ENCODE measurements at regions not wholly inside any gene's neighbourhood (a gene's known extent, or its start where the extent isn't known, plus 50 kb on each side); places are given as distances from the start of the nearest gene placed in this dataset.
A peak's percentile ranks its signal among the peaks of the same experiment; 100 is the strongest.

DNA sequence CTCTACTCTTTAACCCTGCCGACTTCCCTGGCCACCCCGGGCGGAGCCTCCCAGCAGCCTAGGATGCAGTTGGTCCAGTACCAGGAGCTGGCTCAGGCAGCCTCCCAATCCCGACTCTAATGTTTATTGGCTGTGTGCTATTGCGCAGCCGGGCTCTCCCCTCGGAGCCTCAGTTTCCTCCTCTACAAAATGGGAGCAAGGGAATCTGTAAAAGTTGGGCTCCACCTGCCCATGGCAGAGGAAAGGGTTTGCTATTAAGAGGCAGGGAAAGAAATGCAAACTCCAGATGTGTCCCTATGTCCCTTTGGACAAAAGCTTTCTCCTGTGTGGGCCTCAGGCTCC, 140.8 kb upstream of the PJA1 start:
- DNase-seq (ENCODE audit: low read depth in 2 of 2) = no peak

DNA sequence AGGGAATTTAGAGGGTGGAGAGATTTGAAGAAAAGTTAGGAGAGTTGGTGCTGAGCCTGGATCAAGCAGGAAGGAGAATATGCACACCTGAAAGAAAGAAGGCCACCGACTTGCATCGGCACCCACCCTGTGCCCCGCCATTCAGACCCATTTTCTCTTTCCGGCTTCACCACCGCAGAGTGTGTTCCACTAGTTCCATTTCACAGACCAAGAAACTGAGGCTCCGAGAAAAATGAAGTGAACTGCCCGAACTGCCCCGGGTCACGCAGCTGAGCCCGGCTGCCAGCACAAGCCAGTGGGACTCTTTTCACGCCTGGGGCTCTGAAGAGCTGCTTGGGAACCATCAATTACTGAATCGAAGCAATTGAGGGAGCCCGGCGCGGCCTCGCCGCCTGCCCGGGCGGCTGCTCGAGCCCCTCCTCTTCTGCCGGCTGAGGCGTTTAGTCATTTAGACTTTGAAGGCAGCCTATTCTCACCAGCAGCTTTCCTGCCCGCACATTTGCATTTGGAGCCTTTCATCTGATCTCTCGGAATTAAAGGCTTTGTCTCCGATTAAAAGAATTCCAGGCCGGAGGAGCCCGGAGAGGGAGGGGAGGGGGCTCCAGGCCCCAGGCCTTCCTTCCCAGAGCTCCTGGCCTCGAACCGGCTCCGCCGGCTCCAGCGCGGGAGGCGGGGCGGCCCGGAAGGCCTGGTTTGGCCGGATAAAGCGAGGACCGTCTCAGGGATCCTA, 140.2 kb upstream of the PJA1 start:
- DNase-seq (ENCODE audit: low read depth in 2 of 2) = no peak

DNA sequence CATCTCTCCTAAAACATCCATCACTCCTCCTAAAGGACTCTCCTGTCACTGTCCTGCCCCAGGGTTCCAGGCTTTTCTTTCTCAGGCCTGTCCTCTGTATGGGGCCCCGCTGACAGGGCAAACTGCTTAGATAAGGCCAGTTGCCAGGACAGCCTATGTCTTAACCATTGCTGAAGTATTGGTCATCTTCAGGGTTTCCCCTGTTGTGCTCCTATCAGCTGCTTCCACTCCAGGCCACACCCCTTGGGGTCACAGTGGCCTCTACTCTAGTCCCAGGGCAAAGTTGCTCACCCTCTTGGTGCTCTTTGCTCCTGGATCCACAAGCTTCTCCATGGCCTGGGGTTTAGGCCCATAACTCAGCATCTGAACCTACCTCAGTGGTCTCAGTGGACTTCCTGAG, 138.0 kb upstream of the PJA1 start:
- DNase-seq (ENCODE audit: low read depth in 2 of 2) = no peak

DNA sequence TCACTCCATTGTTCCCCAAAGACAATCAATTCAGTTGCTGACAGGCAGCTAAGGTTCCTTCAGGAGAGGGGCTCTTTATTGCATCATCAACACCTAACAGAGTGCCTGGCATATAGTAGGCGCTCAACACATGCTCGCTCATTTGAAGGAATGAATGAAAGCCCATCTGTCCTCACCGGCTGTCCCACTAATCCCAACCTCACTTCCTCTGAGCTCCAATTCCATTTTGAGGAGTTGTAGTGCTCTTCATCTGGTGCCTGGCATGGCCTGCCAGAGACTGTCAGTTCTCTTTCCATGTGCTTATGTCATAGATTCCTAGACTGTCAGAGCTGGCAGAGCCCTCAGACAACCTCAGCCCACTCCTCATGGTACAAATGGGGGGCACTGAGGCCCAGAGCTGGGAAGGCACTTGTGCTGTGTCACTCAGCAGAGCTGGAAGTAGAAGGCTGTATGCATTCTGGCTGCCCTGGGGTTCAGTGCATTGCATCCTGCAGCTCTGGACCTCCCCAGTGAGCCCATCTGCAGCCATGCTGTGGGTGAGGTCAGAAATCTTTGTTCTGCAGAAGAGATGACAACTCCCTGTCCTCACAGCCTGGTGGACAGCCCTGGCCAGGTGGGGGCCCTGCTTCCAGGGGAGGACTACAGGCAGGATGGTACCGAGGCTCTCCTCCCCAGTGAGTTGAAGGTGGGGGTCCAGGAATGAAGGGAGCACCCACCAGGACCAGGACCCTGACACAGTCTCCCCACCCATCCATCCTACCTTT, 134.9 kb upstream of the PJA1 start:
- no peak for DNase-seq (ENCODE audit: low read depth in 2 of 2)

DNA sequence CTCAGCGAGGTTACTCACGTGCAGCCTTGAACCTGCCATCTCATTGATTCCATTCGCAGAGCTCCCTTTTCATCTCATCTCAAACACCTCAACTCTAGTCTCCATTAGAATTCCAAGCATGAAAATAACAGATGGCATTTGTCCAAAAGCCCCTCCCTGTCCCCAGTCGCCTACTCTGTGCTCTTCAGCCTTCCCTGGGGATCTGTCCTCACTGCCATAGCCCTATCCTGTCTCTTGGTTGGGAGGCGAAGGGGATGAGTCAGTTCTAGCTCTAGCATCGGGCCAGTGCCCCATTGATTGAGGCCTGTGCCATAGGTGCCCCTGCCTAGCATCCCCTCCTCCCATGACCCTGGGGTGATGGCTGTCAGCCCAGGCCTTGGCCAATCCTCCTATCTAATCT, 134.0 kb upstream of the PJA1 start:
- DNase-seq (ENCODE audit: low read depth in 2 of 2) = no peak

GRCh38 chrX:69298466-69299140, 133.3 kb upstream of the PJA1 start:
- no peak for DNase-seq (ENCODE audit: low read depth in 2 of 2)

- no peak for DNase-seq (ENCODE audit: low read depth in 2 of 2)
Observed at GRCh38 chrX:69297506-69297905, 132.3 kb upstream of the PJA1 start.

- DNase-seq (ENCODE audit: low read depth in 2 of 2) = no peak
Observed at GRCh38 chrX:69293776-69294601, 128.7 kb upstream of the PJA1 start.

- DNase-seq (ENCODE audit: low read depth in 2 of 2) = peak in 1 of 2 donors; percentile 4
Observed at GRCh38 chrX:69291116-69291515, 125.9 kb upstream of the PJA1 start.

DNA sequence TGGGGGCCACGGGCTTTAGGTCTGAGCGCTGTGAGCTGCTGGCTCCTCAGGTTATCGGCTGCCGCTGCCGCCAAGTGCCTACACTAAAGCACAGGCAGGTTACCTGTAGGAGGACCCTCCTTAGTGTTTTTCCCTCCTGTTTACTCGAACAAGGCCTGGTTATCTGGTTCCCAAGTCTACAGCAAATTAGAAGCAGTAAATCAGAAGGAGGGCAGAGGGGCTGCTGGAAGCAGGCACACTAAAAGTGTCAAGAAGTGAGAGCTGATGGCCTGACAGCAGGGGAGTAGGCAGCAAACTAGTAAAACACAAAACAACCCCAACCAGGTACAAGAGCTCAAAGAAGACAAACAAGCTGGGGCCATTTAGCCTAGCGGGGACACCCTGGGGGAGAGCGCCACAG, 125.0 kb upstream of the PJA1 start:
- no peak for DNase-seq (ENCODE audit: low read depth in 2 of 2)

DNA sequence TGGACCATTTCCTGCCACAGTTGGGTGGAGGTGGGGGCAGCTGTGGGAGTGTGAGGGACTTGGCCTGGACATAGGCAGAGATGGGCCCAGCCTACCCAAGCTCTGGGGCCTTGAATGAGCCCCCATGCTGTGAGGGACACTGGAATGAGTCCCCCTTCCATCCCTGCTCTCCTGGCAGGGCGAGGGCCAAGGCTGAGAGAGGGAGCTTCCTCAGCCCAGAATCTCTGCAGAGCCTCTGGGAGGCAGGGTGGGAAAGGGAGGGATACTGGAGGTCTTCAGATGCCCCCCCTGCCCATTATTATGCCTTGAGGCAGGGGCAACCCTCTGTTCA, 124.5 kb upstream of the PJA1 start:
- DNase-seq (ENCODE audit: low read depth in 2 of 2) = no peak

DNA sequence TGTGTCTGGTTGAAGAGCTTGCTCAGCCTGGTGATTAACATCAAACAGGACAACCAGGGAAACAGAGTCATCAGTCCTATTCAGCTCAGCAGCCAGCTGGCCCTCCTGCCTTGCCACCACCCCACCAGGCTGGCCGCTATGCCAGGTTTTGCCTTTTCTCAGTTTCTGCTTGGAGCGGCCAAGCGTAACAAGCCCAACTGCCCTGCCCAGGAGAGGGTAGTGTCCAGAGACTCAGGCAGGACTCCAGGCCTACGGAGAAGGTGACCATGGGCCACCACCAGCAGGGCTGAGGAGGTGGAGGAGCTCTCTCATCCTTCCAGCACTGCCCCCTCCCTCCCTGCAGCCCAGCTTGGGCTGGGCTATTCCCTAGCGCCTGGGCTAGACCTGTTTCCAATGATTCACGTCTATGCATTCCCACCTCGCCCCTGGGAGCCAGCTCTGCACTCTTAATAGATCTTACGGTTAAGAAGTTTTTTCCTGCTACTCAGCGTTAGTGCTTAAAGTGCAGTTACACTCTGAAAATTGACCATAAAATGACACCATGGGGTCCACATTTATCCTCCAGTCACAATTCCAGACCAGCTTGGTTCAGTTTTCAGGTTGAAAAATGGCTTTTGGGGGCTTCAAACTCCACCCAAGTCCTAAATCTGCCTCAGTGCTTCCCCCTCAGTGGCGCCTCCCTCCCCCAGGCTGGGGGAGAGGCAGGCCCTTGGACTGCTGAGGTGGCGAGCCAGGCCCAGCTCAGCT, 124.0 kb upstream of the PJA1 start:
- DNase-seq (ENCODE audit: low read depth in 2 of 2) = no peak

GRCh38 chrX:69287095-69287494, 121.8 kb upstream of the PJA1 start:
- no peak for DNase-seq (ENCODE audit: low read depth in 2 of 2)

DNA sequence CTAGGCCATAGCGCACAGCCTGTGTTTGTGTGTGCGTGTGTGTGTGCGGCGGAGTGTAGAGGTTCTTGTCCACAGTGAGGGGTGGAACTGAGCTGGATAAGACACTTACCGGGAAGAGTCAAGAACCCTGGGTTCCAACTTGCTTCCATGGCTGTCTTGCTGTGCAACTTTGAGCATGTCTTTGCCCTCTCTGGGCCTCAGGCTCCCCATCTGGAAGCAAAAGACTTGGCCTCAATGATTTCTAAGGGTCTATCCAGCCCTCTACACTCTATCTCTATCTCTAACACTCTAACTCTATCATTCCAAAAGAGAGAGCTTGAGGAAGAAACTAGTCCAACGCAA, 121.3 kb upstream of the PJA1 start:
- no peak for DNase-seq (ENCODE audit: low read depth in 2 of 2)

- peak in 1 of 2 donors; percentile 12 for DNase-seq (ENCODE audit: low read depth in 2 of 2)
Observed at GRCh38 chrX:69285881-69286564, 120.8 kb upstream of the PJA1 start.

DNA sequence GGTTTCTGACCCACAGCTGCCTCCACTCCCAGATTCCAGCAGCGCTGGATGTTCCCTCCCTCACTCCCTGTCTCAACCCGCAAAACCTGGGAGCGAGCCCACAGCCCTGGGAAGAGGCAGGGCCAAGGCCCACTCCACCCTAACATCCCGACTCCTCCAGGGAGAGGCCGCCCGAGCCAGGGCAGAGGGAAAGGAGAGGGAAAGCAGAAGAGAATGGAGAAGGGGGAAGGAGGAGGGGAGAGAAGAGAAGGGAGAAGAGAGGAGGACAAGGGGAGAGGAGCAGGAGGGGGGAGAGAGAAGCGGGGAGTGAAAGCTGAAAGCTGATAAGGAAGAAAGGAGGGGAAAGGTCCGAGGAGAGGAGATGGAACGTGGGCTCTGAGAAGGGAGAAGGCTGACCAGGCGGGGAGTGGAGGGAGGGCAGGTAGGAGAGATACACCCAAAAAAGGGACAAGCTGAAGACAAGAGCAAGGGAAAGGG, 120.2 kb upstream of the PJA1 start:
- DNase-seq (ENCODE audit: low read depth in 2 of 2) = no peak

DNA sequence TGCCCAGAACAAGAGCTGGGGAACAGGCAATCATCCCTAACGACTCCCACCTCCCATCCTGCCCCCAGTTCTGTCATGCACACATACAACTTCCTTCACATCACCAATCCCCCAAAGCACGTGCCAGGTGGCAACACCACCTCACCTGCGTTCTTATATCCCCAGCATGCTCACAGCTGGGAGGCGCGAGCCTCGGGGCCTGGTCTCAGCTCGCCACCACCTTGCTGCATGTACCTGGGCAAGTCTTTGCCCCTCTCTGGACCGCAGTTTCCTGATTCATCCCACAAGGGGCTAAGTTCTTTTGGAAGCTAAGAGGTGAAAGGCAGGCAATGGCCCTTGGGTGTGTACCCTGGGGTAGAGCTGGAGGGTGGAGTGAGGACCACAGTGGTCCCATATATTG, 119.2 kb upstream of the PJA1 start:
- no peak for DNase-seq (ENCODE audit: low read depth in 2 of 2)

GRCh38 chrX:69282893-69283690, 117.8 kb upstream of the PJA1 start:
- DNase-seq (ENCODE audit: low read depth in 2 of 2) = no peak

DNA sequence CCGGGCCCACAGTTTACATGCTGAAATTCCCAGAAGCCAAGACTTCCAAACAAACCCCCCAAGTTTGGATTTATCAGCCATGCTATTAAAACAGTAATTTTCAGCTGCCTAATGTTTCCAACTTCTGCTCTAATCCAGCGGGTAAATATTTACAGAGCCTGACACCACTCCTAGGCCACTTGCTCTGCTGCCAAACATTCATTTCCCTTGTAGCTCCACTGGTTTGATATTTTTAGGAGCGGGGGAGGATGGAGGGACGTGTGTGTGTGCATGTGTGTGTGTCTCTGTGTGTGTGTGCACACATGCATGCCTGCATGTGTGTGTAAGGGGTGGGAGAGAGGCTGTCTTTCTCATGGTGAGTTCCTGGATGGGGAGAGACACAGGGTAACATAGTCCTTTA, 115.7 kb upstream of the PJA1 start:
- no peak for DNase-seq (ENCODE audit: low read depth in 2 of 2)

- no peak for DNase-seq (ENCODE audit: low read depth in 2 of 2)
Observed at GRCh38 chrX:69279234-69279633, 114.0 kb upstream of the PJA1 start.
